NB4 (cell line): ENCODE measurements at regions not wholly inside any gene's neighbourhood (a gene's known extent, or its start where the extent isn't known, plus 50 kb on each side); places are given as distances from the start of the nearest gene placed in this dataset.

ENCODE experiments used
- CTCF ChIP-seq: IDR thresholded peaks from one replicate; pipeline ENCODE4 v1.5.1; 2012; ENCODE audit warnings: low read depth, low read length
- TF ChIP-seq, protein P1 (sequence below): IDR thresholded peaks from 2 replicates; pipeline ENCODE4 v1.6.1; 2011; ENCODE audit warnings: low read depth, low read length

DNA sequence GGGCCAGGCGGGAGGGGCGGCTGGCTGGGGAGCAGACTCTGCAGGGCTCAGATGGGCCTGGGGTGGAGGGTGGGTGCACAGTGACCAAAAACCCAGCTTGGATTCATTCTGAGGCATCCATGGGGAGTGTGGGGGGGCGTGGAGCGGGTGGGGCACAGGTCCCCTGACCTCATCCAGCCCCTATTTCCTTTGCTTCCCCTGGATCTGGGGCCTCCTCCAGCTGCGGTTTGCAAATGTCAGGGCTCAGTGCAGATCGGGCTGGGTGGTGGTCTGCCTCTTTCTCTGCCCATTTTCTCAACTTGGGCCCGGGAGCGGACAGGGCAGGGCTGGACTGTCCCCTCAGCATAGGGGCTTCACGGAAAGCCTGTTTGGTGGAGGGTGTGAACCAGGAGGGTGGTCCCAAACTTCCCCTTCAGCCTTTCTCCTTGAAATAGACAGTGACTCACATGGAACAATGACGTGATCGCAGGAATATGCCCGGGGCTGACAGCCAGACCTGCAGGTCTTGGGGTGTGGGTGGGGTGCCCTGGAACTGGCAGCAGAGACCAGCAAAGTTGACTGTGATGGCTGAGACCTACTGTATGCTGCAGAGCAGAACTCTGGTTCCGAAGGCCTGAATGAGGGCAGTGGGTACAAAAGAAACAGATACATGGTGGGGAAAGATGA lies 72.9 kb upstream of the PODXL start:
- no peak for TF ChIP-seq CTCF
- TF ChIP-seq, protein P1, sequence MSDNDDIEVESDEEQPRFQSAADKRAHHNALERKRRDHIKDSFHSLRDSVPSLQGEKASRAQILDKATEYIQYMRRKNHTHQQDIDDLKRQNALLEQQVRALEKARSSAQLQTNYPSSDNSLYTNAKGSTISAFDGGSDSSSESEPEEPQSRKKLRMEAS: no peak
